ENCODE measurements at regions not wholly inside any gene's neighbourhood (a gene's known extent, or its start where the extent isn't known, plus 50 kb on each side); places are given as distances from the start of the nearest gene placed in this dataset.

DNA sequence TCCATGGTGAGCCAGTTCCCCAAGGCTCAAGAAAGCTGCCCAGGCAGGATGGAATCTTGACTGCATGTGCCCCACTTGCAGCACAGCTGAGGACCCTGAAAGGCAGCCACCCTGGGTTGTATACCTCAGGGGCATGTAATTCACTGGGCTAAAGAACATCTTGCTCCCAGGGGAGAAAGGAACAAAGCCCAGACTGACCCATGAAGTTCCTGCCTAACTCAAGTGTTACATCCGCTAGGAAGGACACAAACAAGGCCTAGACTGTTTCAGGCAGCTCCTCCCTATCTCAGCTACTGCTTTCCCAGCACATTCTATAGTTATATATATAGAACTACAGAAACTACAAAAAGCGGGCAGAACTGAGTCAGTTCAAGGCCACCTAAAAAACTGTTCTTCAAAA is 69.0 kb downstream of the RBM43 start:
- Histone ChIP-seq H4K5ac (ENCODE audit: insufficient read length, low read depth, low read length) (no peak overlapping the region), H3K9me3 (ENCODE audit: control insufficient read depth, low read depth, low read length) (no peaks in the 10 kb centered on the region)
- no peak overlapping the region for H3K27ac Mint-ChIP-seq

More for the DNA sequence above, 69.0 kb downstream of the RBM43 start:
- H3K14ac ChIP-seq (ENCODE audit: insufficient read depth, low read length) = no peak overlapping the region; the same call in 1 of the 2 replicates
- H2AK5ac ChIP-seq (ENCODE audit: insufficient read length, low read length) = no peak overlapping the region
- no peak overlapping the region for H4K8ac ChIP-seq (replicated peaks; ENCODE audit: insufficient read length, low read depth, low read length)
- H3K23me2 ChIP-seq (ENCODE audit: insufficient read length, low read depth, low read length, poor library complexity, severe bottlenecking) = no peaks in the 10 kb centered on the region
- no peaks in the 10 kb centered on the region for H4K20me1 ChIP-seq (ENCODE audit: control insufficient read depth, insufficient read depth, insufficient read length)
- no peaks in the 10 kb centered on the region for H3K4me1 ChIP-seq (ENCODE audit: insufficient read depth, low read length)
- H2BK12ac ChIP-seq (ENCODE audit: insufficient read length, low read depth, low read length) = no peak overlapping the region
- whole genome bisulfite sequencing (ENCODE audit: extremely low coverage, insufficient read length, low lambda C conversion rate) = no CpG with 5 or more reads among the region's 2 CpGs
- DNase-seq = no peak
- H2BK20ac ChIP-seq (ENCODE audit: low read depth, low read length, poor library complexity, severe bottlenecking) = no peak overlapping the region
- H3K9ac ChIP-seq (ENCODE audit: extremely low read depth, insufficient read length, low read length) = no peak overlapping the region
- Mint-ChIP-seq H3K27me3 (ENCODE audit: low read depth) (no peaks in the 10 kb centered on the region), H3K4me3 (no peak overlapping the region), H3K9me3 (peaks cover 3 to 5% of the 10 kb centered on the region in 2 experiments; a peak in 2 of 5 replicates), H3K4me1 (peaks cover 0 to 5% of the 10 kb centered on the region in 2 experiments; a peak in 2 of 4 replicates), H3K36me3 (ENCODE audit: insufficient read depth in 1 of 3, low read depth in 3 of 3) (peaks cover under 1 to 4% (median 3%) of the 10 kb centered on the region in 3 experiments; a peak in 5 of 7 replicates)
- H2AFZ ChIP-seq (ENCODE audit: low read length) = no peak overlapping the region
- H4K91ac ChIP-seq (ENCODE audit: insufficient read length, low read depth, low read length) = no peak overlapping the region
- H3K27ac ChIP-seq (ENCODE audit: insufficient read length, low read depth, low read length) = no peak overlapping the region
- TF ChIP-seq CTCF (conservative IDR thresholded peaks at IDR 0.05) = no peak
- no peak overlapping the region for H3T11ph ChIP-seq (ENCODE audit: low read length)
- H3K56ac ChIP-seq (ENCODE audit: insufficient read length, low read depth, low read length) = no peak overlapping the region
- no peaks in the 10 kb centered on the region for H3K27me3 ChIP-seq (ENCODE audit: insufficient read depth, low read length)
- no peak overlapping the region for H2BK15ac ChIP-seq (ENCODE audit: low read depth, low read length)
- no peaks in the 10 kb centered on the region for H3K79me2 ChIP-seq (ENCODE audit: insufficient read depth, low read length)
- no peak overlapping the region for H3K18ac ChIP-seq (ENCODE audit: insufficient read length, low read depth, low read length)
- H2BK5ac ChIP-seq (ENCODE audit: insufficient read length, low read length) = no peak overlapping the region
- no peaks in the 10 kb centered on the region for H3K79me1 ChIP-seq (ENCODE audit: insufficient read depth, low read depth, low read length, poor library complexity, severe bottlenecking)
- no peak overlapping the region for H3K4me2 ChIP-seq (ENCODE audit: insufficient read depth, insufficient read length, low read length)
- H3K23ac ChIP-seq (ENCODE audit: insufficient read length, low read depth, low read length) = no peak overlapping the region
- H3K4ac ChIP-seq (ENCODE audit: low read depth, low read length) = no peak overlapping the region
- no peak overlapping the region for H2BK120ac ChIP-seq (ENCODE audit: low read depth, low read length, poor library complexity, severe bottlenecking)

Data from H9 (cell line).